Hindlimb muscle (tissue), 1 donor: ENCODE measurements at regions not wholly inside any gene's neighbourhood (a gene's known extent, or its start where the extent isn't known, plus 50 kb on each side); places are given as distances from the start of the nearest gene placed in this dataset.

Experiments
- DNase-seq: peaks from one replicate; pipeline ENCODE4 v3.0.0-alpha.2; 2013

DNA sequence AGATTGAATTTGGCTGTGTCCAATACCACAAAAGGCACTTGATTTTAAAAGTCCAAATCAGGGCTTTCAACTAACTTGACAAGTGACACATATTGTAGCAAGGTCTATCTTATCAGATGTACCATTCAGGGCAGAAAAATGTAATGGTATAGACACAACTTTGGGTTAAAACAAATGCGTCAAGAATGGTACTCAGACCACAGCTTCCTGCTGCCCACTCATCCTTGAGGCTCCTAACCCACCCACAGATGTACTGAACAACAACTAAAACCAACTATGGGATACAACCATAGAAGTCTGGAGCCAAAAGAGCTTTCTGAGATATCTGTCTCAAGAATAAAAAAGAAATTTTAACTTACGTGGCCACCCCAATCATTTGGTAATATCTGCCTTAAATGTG lies 105.2 kb downstream of the RBM43 start:
- DNase-seq = no peak

DNA sequence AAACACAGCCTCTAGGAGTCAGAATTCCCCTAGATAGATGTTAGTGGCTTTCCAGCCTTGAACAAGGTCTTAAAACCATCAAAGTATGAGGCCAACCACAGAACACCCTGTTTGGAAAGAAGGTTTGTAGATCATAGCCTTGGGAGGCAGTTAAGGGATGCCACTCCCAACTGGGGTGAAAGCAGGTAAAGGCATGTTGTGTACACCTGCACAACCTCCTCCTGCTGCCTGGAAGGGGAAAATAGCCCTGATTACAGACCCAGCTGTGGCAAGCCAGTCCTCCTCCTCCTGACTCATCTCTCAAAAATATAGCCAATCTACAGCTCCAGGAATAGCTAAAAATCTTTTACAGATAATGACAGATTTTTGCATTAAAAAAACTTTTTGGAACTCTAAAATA lies 108.1 kb downstream of the RBM43 start:
- DNase-seq = no peak

DNA sequence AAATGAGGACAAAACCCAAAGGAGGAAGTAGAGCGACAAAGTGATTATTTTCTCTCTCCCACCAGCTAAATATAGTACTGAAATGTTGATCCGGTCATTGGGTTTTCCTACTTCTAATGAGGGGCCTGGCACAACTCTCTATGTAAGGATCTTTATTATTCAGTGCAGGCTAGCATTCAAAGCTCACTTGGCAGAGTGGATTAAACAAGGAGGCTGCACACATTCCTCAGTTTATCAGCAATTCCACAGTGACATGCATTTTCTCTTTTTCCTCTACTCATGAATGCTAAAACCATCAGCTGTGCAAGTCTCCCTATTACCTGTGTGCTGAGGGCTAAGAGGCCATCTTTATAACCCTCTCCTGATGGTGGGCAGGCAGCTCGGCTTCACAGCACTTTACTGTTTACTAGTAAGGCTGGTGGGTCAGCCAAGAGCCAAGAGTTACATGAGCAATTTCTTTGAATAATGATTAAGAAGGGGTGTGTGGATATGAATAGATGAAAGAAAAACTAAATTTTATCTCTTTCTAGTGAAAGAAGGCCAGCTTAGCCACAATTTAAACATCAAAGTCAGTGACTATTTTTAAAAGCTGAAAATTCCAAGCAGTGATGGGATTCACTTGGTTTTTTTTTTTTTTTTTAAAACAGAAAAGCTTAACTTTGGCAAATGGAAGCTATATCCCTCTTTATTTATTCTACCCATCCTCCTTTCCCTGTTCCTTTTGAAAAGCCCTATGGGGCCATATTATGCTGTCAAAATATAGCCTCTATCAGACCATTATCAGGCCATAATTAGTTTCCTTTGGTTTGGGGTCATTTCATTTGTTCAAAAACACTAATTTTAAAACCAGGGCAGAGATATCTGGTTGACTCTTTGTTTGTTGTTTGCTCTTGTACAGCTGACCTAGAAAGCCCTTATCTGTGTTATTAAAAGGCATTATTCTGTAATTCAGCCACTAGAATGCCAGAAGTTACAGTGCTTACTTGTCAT lies 111.0 kb downstream of the RBM43 start:
- no peak for DNase-seq

DNA sequence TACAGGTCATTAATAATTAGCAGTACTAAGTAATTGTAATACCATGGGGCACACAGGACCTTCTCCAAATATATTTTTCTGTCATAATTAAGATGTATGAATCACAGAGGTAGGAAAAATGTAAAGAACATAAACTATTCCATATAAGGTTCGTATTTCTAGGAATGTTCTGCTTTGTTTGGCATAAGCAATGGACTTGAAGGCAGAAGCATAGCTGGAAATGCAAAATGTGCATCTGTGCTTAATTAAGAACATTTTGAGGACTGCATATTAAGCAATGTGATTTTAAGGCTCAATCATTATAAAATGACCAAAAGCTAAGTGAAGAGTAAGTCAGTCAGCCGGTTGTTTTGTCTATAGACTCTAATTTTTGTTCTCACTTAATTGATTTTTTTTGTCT lies 123.2 kb downstream of the RBM43 start:
- DNase-seq = no peak

DNA sequence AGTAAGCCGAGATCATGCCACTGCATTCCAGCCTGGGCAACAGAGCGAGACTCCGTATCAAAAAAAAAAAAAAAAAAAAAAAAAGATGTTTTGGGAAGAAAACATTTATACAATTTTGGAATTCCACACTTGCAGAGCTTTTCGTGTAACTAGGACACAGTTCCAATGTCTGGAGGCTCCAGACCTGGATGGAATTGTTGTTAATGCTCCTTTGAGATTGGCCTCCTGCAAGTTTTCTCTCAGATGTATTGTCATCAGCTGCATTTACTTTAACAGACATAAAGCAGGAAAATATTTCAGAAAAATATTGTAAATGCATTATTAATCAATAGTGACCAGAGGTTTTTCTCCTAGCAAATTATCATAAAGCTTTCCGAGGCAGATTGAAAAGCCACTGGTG lies 124.1 kb downstream of the RBM43 start:
- DNase-seq = no peak

DNA sequence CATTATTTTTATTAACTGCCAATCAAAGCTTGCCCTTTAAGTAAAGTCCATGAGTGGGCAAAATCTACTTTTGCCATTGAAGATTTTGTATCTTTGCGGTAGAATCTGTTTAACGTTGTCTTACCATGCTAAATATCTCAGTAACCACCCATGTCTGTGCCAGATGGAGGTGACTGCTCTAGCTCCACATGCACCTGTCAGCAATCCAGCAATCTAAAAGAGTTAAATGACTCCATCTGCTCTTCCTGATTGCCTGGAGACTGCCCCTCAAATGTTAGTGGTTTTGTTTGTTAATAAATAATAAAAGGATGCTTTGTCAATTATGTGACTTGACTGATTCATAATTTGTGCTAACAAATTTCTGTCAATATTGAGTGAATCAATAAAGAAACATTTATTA lies 141.7 kb downstream of the RBM43 start:
- no peak for DNase-seq

DNA sequence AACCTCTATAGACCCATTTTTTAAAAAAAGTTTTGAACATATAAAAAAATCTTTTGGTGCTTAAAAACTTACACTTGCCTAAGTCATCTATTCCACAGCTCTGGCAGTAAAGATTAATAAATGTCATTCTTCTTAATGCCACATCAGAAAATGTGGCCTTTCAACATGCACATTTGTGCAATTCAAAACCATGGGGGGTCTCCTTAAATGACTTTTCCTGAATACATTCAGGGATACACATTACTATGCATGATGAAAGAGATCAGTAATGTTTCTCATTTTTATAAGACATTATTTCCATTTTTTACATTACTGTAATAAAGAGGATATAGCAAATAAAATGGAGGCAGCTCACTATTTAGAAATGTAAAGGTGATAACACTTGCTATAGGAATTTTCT lies 142.3 kb downstream of the RBM43 start:
- no peak for DNase-seq

DNA sequence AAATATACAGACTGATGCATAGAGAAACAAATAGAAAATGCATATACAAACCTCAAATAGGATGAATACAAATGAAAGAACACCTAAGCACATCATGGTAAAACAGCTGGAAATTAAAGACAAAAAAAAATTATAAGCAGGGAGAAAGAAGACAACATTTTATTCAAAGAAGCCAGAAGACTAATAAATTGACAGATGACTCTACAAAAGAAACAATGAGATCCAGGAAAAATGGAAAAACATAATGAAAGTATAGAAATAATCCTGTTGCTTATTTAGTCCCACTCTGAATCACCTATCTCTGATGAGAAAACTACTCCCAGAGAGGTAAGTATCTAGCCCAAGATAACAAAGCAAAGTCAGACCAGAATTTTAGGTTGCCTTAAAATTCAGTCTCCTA lies 143.4 kb downstream of the RBM43 start:
- DNase-seq = no peak

DNA sequence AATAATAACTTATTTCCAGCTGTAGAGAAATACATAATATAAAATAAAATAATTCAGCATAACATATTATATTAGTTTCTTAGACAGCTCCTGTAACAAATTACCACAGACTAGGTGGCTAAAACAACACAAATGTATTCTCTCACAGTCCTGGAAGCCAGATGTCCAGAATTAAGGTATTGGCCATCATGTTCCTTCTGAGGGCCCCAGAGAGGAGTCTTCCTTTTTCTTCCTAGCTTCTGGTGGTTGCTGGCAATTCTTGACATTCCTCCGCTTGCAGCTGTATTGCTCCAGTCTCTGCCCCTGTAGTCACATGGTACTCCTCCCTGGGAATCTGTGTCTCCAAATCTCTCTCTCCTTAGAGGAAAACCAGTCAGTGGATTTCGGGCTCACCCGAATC lies 146.8 kb downstream of the RBM43 start:
- DNase-seq = no peak

DNA sequence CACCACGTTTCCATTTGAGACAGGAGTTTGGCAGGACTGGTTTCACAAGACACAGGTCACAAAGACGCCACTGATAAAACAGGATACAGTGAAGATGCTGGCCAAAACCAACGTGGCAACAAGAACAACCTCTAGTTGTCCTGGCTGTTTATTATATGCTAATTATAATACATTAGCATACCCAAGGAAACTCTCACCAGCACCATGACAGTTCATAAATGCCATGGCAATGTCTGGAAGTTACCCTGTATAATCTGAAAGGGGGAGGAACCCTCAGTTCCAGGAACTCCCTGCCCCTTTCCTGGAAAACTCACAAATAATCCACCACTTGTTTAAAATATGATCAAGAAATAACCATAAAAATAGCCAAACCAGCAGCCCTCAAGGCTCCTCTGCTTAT lies 148.3 kb downstream of the RBM43 start:
- no peak for DNase-seq

DNA sequence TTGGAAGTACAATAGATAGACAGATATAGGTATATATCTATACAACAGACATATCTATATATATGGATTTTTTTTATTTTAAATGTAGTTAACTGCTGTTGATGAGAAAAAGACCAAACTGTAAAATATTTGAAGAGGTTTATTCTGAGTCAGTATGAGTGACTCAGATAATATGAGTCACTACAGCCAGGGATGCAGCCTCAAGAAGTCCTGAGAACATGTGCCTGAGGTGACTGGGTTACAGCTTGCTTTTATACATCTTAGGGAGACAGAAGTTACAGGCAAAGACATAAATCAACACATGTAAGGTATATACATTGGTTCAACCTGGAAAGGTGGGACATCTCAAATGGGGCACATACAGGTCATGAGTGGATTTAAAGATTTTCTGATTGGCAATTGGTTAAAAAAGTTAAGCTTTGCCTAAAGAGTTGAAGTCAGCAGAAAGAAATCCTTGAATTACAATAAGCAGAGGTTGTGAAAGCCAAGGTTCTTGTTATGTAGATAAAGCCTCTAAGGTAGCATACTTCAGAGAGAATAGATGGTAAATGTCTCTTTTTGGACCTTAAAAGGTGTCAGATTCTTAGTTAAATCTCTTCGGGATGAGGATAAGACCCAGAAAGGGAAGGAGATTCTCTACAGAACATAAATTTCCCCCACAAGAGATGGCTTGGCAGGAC lies 149.9 kb downstream of the RBM43 start:
- no peak for DNase-seq

DNA sequence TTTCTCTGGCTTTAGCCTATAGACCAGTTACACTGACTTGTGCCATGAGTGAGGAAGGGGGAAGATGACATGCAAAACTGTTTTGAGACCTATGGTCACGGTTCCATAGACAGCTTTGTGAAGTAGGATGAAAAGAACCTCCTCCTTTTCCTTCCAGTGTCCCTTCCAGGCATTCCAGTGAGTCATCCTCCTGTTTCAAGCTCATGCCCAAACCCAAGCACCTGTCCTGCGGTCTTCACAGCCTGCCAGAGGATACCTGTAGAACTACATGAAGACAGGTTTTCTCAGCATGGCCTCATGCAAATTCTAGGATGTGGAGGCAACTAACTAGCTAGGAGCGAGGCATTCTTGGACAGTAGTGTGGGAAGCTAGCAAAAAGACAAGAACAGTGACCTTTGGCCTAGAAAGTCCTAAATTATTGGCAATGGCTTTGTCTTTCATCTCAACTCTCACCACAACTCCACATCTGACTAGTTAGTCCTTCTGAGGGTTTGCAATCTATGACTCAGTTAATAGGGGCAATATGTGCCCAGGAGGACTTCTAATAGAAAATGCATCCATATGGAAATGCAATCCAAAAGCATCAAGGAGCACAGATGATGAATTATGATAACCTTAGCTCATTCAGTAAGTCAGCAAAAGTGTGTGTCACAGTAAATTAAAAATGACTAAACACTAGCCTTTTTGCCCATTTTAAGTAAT lies 154.7 kb downstream of the RBM43 start:
- DNase-seq = no peak

DNA sequence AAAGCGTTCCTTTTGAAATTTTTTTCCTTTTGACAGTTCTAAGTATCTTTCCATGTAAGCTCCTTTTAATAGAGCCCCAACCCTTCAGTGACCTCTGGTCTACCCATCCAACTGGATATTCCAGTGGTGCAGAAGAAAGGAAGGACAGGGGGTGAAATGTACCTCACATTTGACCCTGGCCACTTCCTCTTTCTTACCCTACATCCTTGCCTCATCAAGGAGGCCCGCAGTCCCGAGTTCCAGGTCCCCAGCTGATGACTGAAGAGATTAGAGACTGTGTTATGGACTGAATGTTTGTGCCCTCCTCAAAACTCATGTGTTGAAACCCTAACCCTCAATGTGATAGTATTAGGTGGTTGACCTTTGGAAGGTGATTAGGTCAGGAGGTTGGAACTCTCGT lies 158.1 kb downstream of the RBM43 start:
- DNase-seq = no peak

DNA sequence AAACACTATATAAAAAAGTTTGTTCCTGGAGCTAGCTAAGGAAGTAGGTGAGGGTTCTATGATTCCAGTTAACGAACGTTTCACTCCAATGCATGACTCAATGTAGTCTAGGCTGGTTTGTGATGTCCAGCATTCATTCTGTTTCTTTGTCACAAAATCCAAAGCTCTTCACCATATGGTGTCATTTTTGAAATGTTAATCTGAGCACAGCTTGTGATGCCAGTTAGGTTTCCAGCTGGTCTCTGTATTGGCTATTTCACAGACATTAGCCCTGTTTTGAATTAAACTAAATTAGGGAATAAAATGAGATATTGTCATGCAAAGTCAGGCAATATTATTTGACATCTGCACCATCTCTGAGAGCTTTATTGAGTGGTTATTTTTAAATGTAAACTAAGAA lies 159.4 kb downstream of the RBM43 start:
- DNase-seq = no peak

DNA sequence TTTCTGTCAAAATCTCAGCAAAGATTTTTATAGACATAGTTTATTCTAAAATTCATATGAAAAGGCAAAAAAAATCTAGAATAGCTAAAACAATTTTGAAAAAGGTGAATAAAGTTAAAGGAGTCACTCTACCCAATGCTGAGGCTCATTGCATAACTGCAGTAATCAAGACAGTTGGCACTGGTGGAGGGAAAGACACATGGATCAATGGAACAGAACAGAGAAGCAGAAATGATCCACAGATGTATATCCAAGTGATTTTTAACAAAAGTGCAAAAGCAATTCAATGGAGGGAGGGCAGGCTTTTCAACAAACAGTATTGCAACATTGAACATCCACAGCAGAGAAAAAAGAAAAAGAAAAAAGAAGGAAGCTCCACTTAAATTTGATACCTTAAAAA lies 162.8 kb downstream of the RBM43 start:
- DNase-seq = no peak

DNA sequence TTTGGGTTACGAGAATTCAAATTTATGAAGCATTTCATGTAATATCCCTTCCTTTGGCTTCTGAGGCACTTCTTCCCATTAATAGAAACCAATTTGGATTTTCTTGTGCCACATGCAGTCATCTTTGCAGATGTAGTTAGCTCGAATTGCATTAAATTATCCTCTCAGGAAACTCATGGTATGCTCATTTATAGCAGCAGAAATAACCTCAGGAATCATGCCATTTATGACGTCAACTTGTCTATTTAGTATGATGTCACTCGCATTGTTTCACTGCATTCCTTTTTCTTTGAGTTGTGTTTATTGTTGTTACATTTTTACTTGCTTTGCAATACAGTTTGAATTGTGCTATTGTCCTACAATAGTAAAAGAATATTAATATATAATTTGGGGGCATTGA lies 163.8 kb downstream of the RBM43 start:
- DNase-seq = peak; percentile 78

DNA sequence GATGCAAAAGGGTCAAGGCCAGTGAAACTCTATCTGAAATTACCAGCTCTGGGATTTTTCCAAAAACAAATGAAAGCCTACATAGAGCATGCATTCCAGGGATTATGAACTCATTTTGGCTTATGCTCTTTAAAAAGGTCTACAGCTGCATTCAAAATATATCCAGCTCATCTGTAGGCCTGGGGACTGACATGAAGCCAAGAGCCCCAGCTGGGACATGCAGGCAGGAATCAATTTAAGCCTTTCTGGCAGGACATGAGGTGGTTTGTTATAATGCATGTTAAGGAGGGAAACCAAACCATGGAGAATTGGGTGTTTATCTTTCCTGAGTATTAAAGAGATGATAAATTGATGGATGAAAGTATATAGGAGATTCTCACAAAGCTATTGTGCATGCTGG lies 164.5 kb downstream of the RBM43 start:
- peak; percentile 80 for DNase-seq

DNA sequence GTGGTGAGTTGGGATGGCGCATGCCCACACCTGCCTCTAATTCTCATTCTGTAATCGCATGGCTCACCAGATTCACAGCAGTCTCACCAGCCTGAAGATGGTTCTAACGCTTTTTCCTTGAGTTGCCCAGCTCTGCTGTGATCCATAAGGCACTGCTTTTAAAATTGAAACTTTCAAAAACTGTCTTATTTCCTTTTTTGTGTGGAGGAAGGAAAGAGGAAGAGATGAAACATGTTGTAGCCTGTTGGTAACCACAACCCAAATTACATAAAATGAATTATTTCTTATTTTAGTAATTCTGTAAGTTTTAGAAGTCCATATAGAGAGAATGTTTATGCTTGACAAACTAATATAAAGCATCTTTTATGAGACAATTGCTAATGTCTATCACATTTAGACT lies 165.4 kb downstream of the RBM43 start:
- no peak for DNase-seq

DNA sequence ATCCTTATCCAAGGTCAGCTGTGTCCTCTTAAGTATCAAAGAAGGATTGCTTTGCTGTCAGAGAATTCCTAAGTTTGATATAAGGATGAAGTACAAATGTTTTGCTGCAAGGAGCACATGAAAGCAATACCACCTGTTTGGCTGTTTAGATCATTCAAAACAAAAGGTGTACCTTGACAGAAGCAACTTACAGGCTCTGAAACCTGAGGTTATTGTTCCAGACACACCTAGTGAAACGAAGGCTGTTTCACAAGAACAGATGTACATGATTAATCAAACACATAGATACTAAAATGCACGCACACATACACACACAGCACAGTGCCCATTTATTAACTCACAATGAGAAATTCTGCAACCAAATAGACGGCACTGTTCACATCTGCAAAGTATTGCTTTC lies 166.2 kb downstream of the RBM43 start:
- no peak for DNase-seq

DNA sequence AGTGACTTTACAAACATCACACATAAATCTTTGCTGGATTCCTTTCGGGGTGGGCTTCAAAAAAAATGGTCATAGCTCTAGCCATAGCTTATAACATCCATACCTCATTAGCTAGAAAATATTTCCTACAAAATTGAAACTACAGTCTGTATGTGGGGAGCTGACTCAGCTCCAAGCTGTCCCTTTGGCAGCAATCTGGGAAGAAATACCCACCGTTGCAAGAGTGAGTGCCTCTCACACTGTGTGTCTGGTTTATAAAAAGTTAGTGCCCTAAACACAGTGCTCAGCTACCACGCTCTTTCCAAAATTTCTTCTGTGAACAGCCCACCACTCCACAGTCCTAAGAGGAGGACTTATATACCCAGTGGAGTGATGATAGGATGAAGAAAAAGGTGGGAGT lies 170.1 kb downstream of the RBM43 start:
- DNase-seq = no peak

DNA sequence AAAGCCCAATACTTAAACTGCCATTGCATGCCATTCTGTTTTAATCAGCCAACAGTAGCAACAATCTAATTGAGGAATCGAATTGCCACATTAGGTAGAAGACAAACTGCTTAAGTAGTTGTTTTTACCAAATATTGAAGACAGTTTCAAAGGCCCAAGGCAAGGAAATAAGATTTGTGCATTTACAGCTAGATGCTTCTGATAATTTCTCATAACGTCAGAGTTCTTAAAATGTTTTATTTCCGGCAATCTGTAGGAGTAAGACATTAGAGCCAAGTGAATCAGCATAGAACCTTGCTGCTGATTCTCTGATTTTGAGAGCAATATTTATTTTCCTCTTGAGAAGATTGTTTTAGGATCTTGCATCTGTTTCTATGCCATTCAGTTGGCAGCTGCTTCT lies 174.3 kb downstream of the RBM43 start:
- no peak for DNase-seq

DNA sequence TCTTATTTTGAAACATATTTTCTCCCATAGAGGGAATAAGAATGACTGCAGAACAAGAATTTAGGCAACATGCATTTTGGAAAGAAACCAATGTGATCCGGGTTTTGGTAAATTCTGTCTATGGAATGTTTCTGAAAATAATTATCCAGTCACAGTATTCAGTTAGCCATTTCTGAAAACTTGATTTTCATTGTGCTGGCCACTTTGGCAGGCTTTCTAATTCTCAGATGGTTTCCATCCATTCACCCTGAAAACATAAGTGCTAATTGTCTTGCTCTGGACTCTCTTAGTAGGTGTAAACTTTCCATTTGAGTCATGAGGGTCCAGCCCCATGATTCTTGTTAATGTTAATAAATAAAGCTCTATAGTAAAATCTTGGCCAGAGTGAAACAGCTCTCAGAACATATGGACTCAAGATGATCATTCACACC lies 176.5 kb downstream of the RBM43 start:
- DNase-seq = peak; percentile 42
